ENCODE measurements at regions not wholly inside any gene's neighbourhood (a gene's known extent, or its start where the extent isn't known, plus 50 kb on each side); places are given as distances from the start of the nearest gene placed in this dataset.

DNA sequence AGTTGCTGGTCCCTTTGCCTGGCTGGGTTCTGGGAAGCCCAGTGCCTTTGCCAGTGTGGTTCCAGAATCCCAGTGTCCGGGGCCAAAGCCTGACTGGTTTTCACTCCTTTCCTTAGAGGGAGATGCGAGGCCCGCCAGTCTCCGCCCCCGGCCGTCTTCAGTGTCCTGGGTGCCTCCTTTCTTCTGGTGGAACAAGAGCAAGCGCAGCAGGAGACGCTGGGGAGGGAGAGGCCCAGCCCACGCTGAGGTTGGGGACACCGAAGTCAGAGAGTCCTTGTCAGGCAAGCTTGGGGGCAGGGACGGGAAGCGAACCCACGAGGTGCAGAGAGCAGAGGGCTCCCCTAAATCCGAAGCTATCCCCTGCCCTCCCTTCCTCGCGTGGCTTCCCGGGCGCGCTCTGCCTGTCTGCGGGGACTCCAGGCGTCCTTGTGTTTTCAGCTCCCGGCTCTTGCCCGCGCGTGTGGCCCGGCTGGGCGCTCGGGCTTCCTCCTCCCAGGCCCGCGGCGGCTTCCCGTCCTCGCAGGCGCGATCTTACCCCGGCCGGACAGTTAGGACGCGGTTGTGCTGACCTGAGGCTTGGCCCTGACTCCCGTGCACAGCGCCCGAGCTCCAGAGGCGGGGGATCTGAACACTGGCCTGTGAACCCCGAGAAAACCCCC is 60.6 kb upstream of the UBE3C start:
- WGBS (ENCODE audit: insufficient coverage), result 20% methylated on average over 44 of the region's 44 CpGs
- peaks cover 47% of the 10 kb centered on the region for H3K27me3 Mint-ChIP-seq
- Histone ChIP-seq H2AFZ (ENCODE audit: insufficient read depth, low read depth, low read length, poor library complexity, severe bottlenecking) (no peak overlapping the region), H3K9me3 (ENCODE audit: control extremely low read depth in 1 of 3, control insufficient read depth in 2 of 3, insufficient read depth in 1 of 3, low read length in 2 of 3) (peaks cover 0 to 16% (median 0%) of the 10 kb centered on the region in 3 donors), H3K79me2 (ENCODE audit: control insufficient read depth, insufficient read depth, low read length) (no peaks in the 10 kb centered on the region), H3K27ac (ENCODE audit: low read length in 2 of 2) (no peak overlapping the region), H3K27me3 (replicated peaks in 1 of 4; ENCODE audit: control extremely low read depth in 1 of 4, control insufficient read depth in 3 of 4, insufficient read depth in 4 of 4, low read length in 3 of 4) (peaks cover 0 to 26% (median 9%) of the 10 kb centered on the region in 4 experiments), H3K4me2 (replicated peaks; ENCODE audit: low read depth, low read length, poor library complexity, severe bottlenecking) (no peak overlapping the region), H3K4me3 (ENCODE audit: control extremely low read depth in 1 of 5, extremely low read depth in 1 of 5, insufficient read depth in 1 of 5, low read depth in 2 of 5, low read length in 4 of 5) (no peak overlapping the region), H4K20me1 (ENCODE audit: control insufficient read depth, insufficient read depth, low read length, poor library complexity, severe bottlenecking) (no peaks in the 10 kb centered on the region), H3K4me1 (ENCODE audit: control insufficient read depth in 2 of 2, insufficient read depth in 2 of 2, low read length in 2 of 2) (no peaks in the 10 kb centered on the region), H3K36me3 (replicated peaks in 1 of 2; ENCODE audit: control extremely low read depth in 1 of 2, control insufficient read depth in 1 of 2, extremely low read depth in 1 of 2, insufficient read depth in 2 of 2, low read length in 1 of 2) (no peaks in the 10 kb centered on the region), H3K9ac (ENCODE audit: low read length) (no peak overlapping the region)
- intact Hi-C loops (cut with micrococcal nuclease), result no loop called here
- DNase-seq, result no peak
- no peak for ATAC-seq (ENCODE audit: low read depth)
- TF ChIP-seq, protein P1, sequence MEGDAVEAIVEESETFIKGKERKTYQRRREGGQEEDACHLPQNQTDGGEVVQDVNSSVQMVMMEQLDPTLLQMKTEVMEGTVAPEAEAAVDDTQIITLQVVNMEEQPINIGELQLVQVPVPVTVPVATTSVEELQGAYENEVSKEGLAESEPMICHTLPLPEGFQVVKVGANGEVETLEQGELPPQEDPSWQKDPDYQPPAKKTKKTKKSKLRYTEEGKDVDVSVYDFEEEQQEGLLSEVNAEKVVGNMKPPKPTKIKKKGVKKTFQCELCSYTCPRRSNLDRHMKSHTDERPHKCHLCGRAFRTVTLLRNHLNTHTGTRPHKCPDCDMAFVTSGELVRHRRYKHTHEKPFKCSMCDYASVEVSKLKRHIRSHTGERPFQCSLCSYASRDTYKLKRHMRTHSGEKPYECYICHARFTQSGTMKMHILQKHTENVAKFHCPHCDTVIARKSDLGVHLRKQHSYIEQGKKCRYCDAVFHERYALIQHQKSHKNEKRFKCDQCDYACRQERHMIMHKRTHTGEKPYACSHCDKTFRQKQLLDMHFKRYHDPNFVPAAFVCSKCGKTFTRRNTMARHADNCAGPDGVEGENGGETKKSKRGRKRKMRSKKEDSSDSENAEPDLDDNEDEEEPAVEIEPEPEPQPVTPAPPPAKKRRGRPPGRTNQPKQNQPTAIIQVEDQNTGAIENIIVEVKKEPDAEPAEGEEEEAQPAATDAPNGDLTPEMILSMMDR (IDR thresholded peaks at IDR 0.05), result no peak
- no peak for TF ChIP-seq EZH2 (IDR thresholded peaks at IDR 0.05; ENCODE audit: borderline replicate concordance, insufficient read depth, low read depth, low read length, poor library complexity, severe bottlenecking)
- POLR2A ChIA-PET, result no interaction called here
- H3K27ac Mint-ChIP-seq, result no peak overlapping the region
- CTCF ChIA-PET, result no interaction called here
- no peaks in the 10 kb centered on the region for H3K4me1 Mint-ChIP-seq
- no peak overlapping the region for H3K4me3 Mint-ChIP-seq
- H3K9me3 Mint-ChIP-seq (ENCODE audit: insufficient read depth), result peaks cover 5% of the 10 kb centered on the region

DNA sequence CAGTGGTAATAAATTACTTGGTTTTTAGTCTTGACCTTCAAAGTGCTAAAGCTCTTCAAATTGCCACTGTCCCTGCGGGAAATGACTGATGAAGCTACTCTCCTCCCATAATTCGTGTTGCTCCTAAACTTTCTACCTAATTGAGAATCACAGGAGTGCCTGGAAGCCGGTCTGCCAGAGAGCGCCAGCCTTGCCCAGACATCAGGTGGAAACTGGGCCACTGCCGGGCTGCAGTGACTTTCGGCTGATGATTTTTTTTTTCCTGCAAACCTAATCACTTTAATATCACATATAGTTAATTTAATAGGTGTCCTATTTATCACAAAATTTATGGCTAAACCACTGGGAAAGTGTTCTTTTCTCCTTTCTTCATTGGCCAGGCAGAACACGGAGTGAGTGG is 59.6 kb upstream of the UBE3C start:
- Histone ChIP-seq H3K27me3 (replicated peaks in 1 of 4; ENCODE audit: control extremely low read depth in 1 of 4, control insufficient read depth in 3 of 4, insufficient read depth in 4 of 4, low read length in 3 of 4) (peaks cover 0 to 26% (median 9%) of the 10 kb centered on the region in 4 experiments), H4K20me1 (ENCODE audit: control insufficient read depth, insufficient read depth, low read length, poor library complexity, severe bottlenecking) (no peaks in the 10 kb centered on the region), H3K9me3 (ENCODE audit: control extremely low read depth in 1 of 3, control insufficient read depth in 2 of 3, insufficient read depth in 1 of 3, low read length in 2 of 3) (peaks cover 0 to 23% (median 4%) of the 10 kb centered on the region in 3 donors), H3K4me1 (ENCODE audit: control insufficient read depth in 2 of 2, insufficient read depth in 2 of 2, low read length in 2 of 2) (no peaks in the 10 kb centered on the region), H3K4me3 (ENCODE audit: control extremely low read depth in 1 of 5, extremely low read depth in 1 of 5, insufficient read depth in 1 of 5, low read depth in 2 of 5, low read length in 4 of 5) (no peak overlapping the region), H3K27ac (ENCODE audit: low read length in 2 of 2) (no peak overlapping the region), H3K9ac (ENCODE audit: low read length) (no peak overlapping the region), H3K79me2 (ENCODE audit: control insufficient read depth, insufficient read depth, low read length) (no peaks in the 10 kb centered on the region), H3K4me2 (replicated peaks; ENCODE audit: low read depth, low read length, poor library complexity, severe bottlenecking) (no peak overlapping the region), H3K36me3 (replicated peaks in 1 of 2; ENCODE audit: control extremely low read depth in 1 of 2, control insufficient read depth in 1 of 2, extremely low read depth in 1 of 2, insufficient read depth in 2 of 2, low read length in 1 of 2) (no peaks in the 10 kb centered on the region), H2AFZ (ENCODE audit: insufficient read depth, low read depth, low read length, poor library complexity, severe bottlenecking) (no peak overlapping the region)
- H3K9me3 Mint-ChIP-seq (ENCODE audit: insufficient read depth), result peaks cover 6% of the 10 kb centered on the region
- H3K27ac Mint-ChIP-seq, result no peak overlapping the region
- ATAC-seq (ENCODE audit: low read depth) (no peak), DNase-seq (no peak)
- TF ChIP-seq EZH2 (IDR thresholded peaks at IDR 0.05; ENCODE audit: borderline replicate concordance, insufficient read depth, low read depth, low read length, poor library complexity, severe bottlenecking), result no peak
- TF ChIP-seq, protein P1 (IDR thresholded peaks at IDR 0.05), result no peak
- ChIA-PET CTCF (no interaction called here), POLR2A (no interaction called here)
- no peaks in the 10 kb centered on the region for H3K4me1 Mint-ChIP-seq
- intact Hi-C loops (cut with micrococcal nuclease), result no loop called here
- H3K4me3 Mint-ChIP-seq, result no peak overlapping the region
- peaks cover 39% of the 10 kb centered on the region for H3K27me3 Mint-ChIP-seq
- 78% methylated on average over 3 of the region's 7 CpGs for WGBS (ENCODE audit: insufficient coverage)

Data from B cell (primary cell).